GM12878 (cell line): ENCODE measurements at regions not wholly inside any gene's neighbourhood (a gene's known extent, or its start where the extent isn't known, plus 50 kb on each side); places are given as distances from the start of the nearest gene placed in this dataset.

Experiments used
- ATAC-seq: fragments of 200-7000 bp; cut with Tn5 transposase; 3 replicates; pipeline ENCODE4 v1.9.1; 2020; ENCODE audit warnings: mild to moderate bottlenecking, moderate library complexity
- BruUV-seq: library from RNA; stranded (reverse); fragments of 400-500 nt; replicated peaks from 2 replicates; lab custom pipeline; 2021; lab: Mats Ljungman, UMichigan
- CTCF ChIA-PET: fragments of 300-600 bp; sonication (Branson Sonifier 250); formaldehyde crosslinking; extraction: SDS; loops from one replicate; lab custom pipeline; 2021; ENCODE audit warnings: inconsistent platforms; lab: Yijun Ruan, JAX
- POLR2A ChIA-PET: fragments of 350-600 bp; formaldehyde crosslinking; extraction: SDS; loops from one replicate; lab custom pipeline; 2021; ENCODE audit warnings: inconsistent platforms; lab: Charles Lee
- RAD21 ChIA-PET: fragments of 300-600 bp; sonication (Branson Sonifier 250); formaldehyde crosslinking; loops from one replicate; lab custom pipeline; 2023; ENCODE audit warnings: antibody characterized with exemption; ENCODE audit not compliant: unreplicated experiment; lab: Charles Lee
- SMC1A ChIA-PET: fragments of 300-600 bp; sonication (Branson Sonifier 250); formaldehyde crosslinking; loops from one replicate; lab custom pipeline; 2023; ENCODE audit not compliant: unreplicated experiment, uncharacterized antibody; lab: Charles Lee
- DNase-seq: peaks from one replicate; pipeline ENCODE4 v3.0.0-alpha.2; 2011; ENCODE audit warnings: low read depth, low spot score
- FAIRE-seq: peaks from 3 replicates; lab custom pipeline; 2011; peaks lifted over from hg19 to GRCh38; lab: Jason Lieb, UNC
- H2AFZ ChIP-seq: 2 replicates; pipeline ENCODE4 v1.6.0; 2011; ENCODE audit warnings: low read depth, low read length, control low read depth; ENCODE audit not compliant: control insufficient read depth
- H3K27ac ChIP-seq: 2 replicates; pipeline ENCODE4 v1.5.1; 2011; ENCODE audit warnings: control low read depth; ENCODE audit not compliant: control insufficient read depth, insufficient read depth
- H3K27me3 ChIP-seq, 2 experiments: replicated peaks in 1 of 2; 2 replicates each; pipeline versions ENCODE4 v1.6.0 to v1.6.1; 2011; ENCODE audit warnings: low read length in 1 of 2; ENCODE audit not compliant: control insufficient read depth in 2 of 2, insufficient read depth in 2 of 2
- H3K36me3 ChIP-seq, 2 experiments: 2 replicates each; pipeline ENCODE4 v1.5.1; 2011; ENCODE audit warnings: low read length in 1 of 2; ENCODE audit not compliant: control insufficient read depth in 2 of 2, insufficient read depth in 2 of 2
- H3K4me1 ChIP-seq: 2 replicates; pipeline ENCODE4 v1.6.1; 2011; ENCODE audit warnings: mild to moderate bottlenecking, low read length, moderate library complexity, mixed read lengths; ENCODE audit not compliant: control insufficient read depth, insufficient read depth
- H3K4me2 ChIP-seq: 2 replicates; pipeline ENCODE4 v1.6.0; 2011; ENCODE audit warnings: control low read depth; ENCODE audit not compliant: control insufficient read depth, insufficient read depth
- H3K4me3 ChIP-seq: fragments of 200-600 bp; sonication (generic); 2 replicates; pipeline ENCODE4 v1.5.1; 2016
- H3K79me2 ChIP-seq: 2 replicates; pipeline ENCODE4 v1.6.0; 2011; ENCODE audit warnings: low read length; ENCODE audit not compliant: control insufficient read depth, insufficient read depth
- H3K9ac ChIP-seq: 2 replicates; pipeline ENCODE4 v1.8.0; 2011; ENCODE audit warnings: low read length, control low read depth, mixed read lengths; ENCODE audit not compliant: control insufficient read depth, insufficient read depth
- H3K9me3 ChIP-seq: replicated peaks from 3 replicates; pipeline ENCODE4 v1.5.1; 2011; ENCODE audit warnings: mild to moderate bottlenecking, low read length; ENCODE audit not compliant: control insufficient read depth, insufficient read depth
- H4K20me1 ChIP-seq: 2 replicates; pipeline ENCODE4 v1.6.0; 2011; ENCODE audit not compliant: control insufficient read depth, insufficient read depth
- EGR1 ChIP-seq, 2 experiments: IDR thresholded peaks; 1 replicate in 1 of 2; 2 replicates in 1 of 2; pipeline ENCODE4 v1.6.1; 2011 to 2012; ENCODE audit warnings: low read depth in 2 of 2, low read length in 2 of 2, borderline replicate concordance in 1 of 2, mild to moderate bottlenecking in 1 of 2, moderate library complexity in 1 of 2
- EZH2 ChIP-seq: IDR thresholded peaks from 2 replicates; pipeline ENCODE4 v1.6.1; 2012; ENCODE audit warnings: low read depth, mild to moderate bottlenecking, control low read depth, inconsistent platforms, low read length, borderline replicate concordance; ENCODE audit not compliant: control insufficient read depth
- RAD51 ChIP-seq: fragments of 450-650 bp; IDR thresholded peaks from 2 replicates; pipeline ENCODE4 v1.6.1; 2016; ENCODE audit warnings: moderate library complexity, mild to moderate bottlenecking, inconsistent platforms
- RELA ChIP-seq: fragments of 450-650 bp; IDR thresholded peaks from 2 replicates; pipeline ENCODE4 v1.8.0; 2014; ENCODE audit warnings: borderline replicate concordance; ENCODE audit not compliant: partially characterized antibody
- SREBF2 ChIP-seq: IDR thresholded peaks from 2 replicates; pipeline ENCODE4 v1.6.1; 2012; ENCODE audit warnings: mild to moderate bottlenecking, low read length
- STAT3 ChIP-seq: IDR thresholded peaks from 2 replicates; pipeline ENCODE4 v1.6.1; 2011; ENCODE audit warnings: low read depth, low read length, improper control_type of control experiment
- TCF12 ChIP-seq: IDR thresholded peaks from 2 replicates; pipeline ENCODE4 v1.6.1; 2011; ENCODE audit warnings: low read depth, mild to moderate bottlenecking, low read length
- ZNF207 ChIP-seq: fragments of 450-650 bp; IDR thresholded peaks from 2 replicates; pipeline ENCODE4 v1.6.1; 2014; ENCODE audit warnings: antibody characterized with exemption, mild to moderate bottlenecking, borderline replicate concordance
- ZNF24 ChIP-seq: fragments of 450-650 bp; IDR thresholded peaks from 2 replicates; pipeline ENCODE4 v1.6.1; 2017; ENCODE audit warnings: antibody characterized with exemption, mild to moderate bottlenecking
- ZNF622 ChIP-seq: fragments of 450-650 bp; IDR thresholded peaks from 2 replicates; pipeline ENCODE4 v1.6.1; 2017; ENCODE audit warnings: mild to moderate bottlenecking, inconsistent platforms
- ZZZ3 ChIP-seq: IDR thresholded peaks from 2 replicates; pipeline ENCODE4 v1.6.1; 2011; ENCODE audit warnings: low read depth; ENCODE audit not compliant: control insufficient read depth, insufficient read length
- WGBS: methylation state at CpG from one replicate; pipeline ENCODE4 v1.1.6; 2016; ENCODE audit warnings: low lambda C conversion rate; ENCODE audit not compliant: insufficient replicate concordance, insufficient coverage; ENCODE audit errors: missing lambda C conversion rate; 5-methylcytosine and 5-hydroxymethylcytosine counted together
- in situ Hi-C: fragments of 300-500 bp; cut with MboI; formaldehyde crosslinking; loops from 9 replicates; pipeline ENCODE4 v1.14.3; 2018; ENCODE audit warnings: mixed read lengths
- intact Hi-C: fragments of 100-400 bp; cut with micrococcal nuclease; formaldehyde crosslinking; loops from one replicate; pipeline ENCODE4 v1.14.2; 2022; ENCODE audit not compliant: unreplicated experiment
- TF ChIP-seq, protein P1 (sequence below): fragments of 150-350 bp; IDR thresholded peaks from 2 replicates; pipeline ENCODE4 v1.6.1; 2016; ENCODE audit warnings: low read depth, low read length
- TF ChIP-seq, protein P2 (sequence below): IDR thresholded peaks from 2 replicates; pipeline ENCODE4 v1.6.1; 2011; ENCODE audit warnings: borderline replicate concordance, low read depth, mild to moderate bottlenecking, moderate library complexity, low read length; ENCODE audit not compliant: insufficient read depth, poor library complexity, severe bottlenecking
- TF ChIP-seq, protein P3 (sequence below): IDR thresholded peaks from 2 replicates; pipeline ENCODE4 v1.6.1; 2012; ENCODE audit warnings: low read depth, low read length, improper control_type of control experiment

DNA sequence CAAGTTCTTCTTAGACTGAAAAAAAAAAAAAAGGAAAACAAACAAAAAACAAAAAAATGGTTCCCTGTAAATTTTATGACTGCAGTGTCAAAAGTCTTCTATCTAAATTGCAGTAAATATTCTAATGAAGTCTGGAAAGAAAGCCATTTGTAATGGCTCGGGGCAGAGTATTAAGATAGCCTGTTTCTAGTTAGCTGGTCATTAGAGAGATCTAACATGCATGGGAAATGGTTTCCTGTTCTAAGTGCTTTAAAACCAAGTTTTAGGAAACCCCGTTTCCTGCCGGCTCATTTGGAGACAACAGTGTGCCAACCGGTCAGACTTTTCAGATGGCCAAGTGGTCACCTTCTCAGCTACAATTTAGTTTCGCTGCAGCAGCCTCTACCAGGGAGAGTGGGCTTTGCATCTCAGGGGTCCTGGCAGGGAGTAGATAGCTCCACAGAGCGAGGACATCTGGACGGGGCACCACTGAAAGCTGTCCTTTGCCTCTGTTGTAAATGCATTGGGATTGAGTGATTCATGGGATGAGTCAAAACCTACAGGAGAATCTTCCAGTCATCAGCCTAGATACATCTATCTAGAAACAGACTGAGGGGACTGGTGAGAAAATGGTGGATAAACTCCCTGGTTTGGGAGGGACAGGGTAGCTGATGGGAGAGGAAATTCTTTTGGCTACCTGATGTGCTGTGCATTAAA is 473.2 kb upstream of the SALL1 start:
- intact Hi-C loops, result no loop called here
- no peak overlapping the region for H3K4me2 ChIP-seq

DNA sequence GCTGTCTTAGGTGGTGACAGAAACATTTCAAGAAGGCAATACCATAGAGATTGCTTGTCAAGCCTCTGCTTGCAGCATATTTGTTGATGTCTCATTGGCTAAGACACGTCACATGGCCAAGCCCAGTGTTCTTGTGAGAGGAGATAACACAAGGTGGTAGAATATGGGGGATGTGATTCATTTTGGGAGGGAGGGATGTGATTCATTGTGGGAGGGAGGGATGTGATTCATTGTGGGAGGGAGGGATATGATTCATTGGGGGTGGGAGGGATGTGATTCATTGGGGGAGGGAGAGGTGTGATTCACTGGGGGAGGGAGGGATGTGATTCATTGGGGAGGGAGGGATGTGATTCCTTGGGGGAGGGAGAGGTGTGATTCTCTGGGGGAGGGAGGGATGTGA is 470.5 kb upstream of the SALL1 start:
- TF ChIP-seq RAD51, result no peak
- TF ChIP-seq ZNF207, result no peak
- no peak for TF ChIP-seq ZNF622
- TF ChIP-seq, protein P1, sequence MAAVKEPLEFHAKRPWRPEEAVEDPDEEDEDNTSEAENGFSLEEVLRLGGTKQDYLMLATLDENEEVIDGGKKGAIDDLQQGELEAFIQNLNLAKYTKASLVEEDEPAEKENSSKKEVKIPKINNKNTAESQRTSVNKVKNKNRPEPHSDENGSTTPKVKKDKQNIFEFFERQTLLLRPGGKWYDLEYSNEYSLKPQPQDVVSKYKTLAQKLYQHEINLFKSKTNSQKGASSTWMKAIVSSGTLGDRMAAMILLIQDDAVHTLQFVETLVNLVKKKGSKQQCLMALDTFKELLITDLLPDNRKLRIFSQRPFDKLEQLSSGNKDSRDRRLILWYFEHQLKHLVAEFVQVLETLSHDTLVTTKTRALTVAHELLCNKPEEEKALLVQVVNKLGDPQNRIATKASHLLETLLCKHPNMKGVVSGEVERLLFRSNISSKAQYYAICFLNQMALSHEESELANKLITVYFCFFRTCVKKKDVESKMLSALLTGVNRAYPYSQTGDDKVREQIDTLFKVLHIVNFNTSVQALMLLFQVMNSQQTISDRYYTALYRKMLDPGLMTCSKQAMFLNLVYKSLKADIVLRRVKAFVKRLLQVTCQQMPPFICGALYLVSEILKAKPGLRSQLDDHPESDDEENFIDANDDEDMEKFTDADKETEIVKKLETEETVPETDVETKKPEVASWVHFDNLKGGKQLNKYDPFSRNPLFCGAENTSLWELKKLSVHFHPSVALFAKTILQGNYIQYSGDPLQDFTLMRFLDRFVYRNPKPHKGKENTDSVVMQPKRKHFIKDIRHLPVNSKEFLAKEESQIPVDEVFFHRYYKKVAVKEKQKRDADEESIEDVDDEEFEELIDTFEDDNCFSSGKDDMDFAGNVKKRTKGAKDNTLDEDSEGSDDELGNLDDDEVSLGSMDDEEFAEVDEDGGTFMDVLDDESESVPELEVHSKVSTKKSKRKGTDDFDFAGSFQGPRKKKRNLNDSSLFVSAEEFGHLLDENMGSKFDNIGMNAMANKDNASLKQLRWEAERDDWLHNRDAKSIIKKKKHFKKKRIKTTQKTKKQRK, result no peak
- TF ChIP-seq, protein P2, sequence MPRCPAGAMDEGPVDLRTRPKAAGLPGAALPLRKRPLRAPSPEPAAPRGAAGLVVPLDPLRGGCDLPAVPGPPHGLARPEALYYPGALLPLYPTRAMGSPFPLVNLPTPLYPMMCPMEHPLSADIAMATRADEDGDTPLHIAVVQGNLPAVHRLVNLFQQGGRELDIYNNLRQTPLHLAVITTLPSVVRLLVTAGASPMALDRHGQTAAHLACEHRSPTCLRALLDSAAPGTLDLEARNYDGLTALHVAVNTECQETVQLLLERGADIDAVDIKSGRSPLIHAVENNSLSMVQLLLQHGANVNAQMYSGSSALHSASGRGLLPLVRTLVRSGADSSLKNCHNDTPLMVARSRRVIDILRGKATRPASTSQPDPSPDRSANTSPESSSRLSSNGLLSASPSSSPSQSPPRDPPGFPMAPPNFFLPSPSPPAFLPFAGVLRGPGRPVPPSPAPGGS, result no peak
- TF ChIP-seq, protein P3, sequence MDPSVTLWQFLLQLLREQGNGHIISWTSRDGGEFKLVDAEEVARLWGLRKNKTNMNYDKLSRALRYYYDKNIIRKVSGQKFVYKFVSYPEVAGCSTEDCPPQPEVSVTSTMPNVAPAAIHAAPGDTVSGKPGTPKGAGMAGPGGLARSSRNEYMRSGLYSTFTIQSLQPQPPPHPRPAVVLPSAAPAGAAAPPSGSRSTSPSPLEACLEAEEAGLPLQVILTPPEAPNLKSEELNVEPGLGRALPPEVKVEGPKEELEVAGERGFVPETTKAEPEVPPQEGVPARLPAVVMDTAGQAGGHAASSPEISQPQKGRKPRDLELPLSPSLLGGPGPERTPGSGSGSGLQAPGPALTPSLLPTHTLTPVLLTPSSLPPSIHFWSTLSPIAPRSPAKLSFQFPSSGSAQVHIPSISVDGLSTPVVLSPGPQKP, result no peak
- TF ChIP-seq STAT3, result no peak
- H3K27ac ChIP-seq, result no peak overlapping the region
- no peaks in the 10 kb centered on the region for H3K36me3 ChIP-seq
- ATAC-seq (no peak), DNase-seq (no peak), FAIRE-seq (no peak)
- BruUV-seq, result no TSS peak
- no peaks in the 10 kb centered on the region for H4K20me1 ChIP-seq
- ChIA-PET SMC1A (no interaction called here), POLR2A (no interaction called here), RAD21 (no interaction called here), CTCF (interaction anchor here (0.8 kb wide), 1 partner anchor 582 kb away, joined by 3 read pairs; no protein-coding TSS in a partner anchor)
- H3K79me2 ChIP-seq, result no peaks in the 10 kb centered on the region
- no peak overlapping the region for H3K4me3 ChIP-seq
- H3K9me3 ChIP-seq, result no peaks in the 10 kb centered on the region
- no peak overlapping the region for H3K9ac ChIP-seq
- H3K4me1 ChIP-seq, result no peaks in the 10 kb centered on the region
- no peak overlapping the region for H3K4me2 ChIP-seq
- in situ Hi-C loops (no loop called here), intact Hi-C loops (no loop called here)
- H3K27me3 ChIP-seq, result no peaks in the 10 kb centered on the region
- no peak overlapping the region for H2AFZ ChIP-seq
- WGBS, result 0% methylated on average over 1 of the region's 1 CpG

More for the DNA sequence above, 473.2 kb upstream of the SALL1 start:
- H3K27ac ChIP-seq, result no peak overlapping the region
- no peak overlapping the region for H3K4me3 ChIP-seq
- SMC1A ChIA-PET, result no interaction called here
- no peaks in the 10 kb centered on the region for H3K4me1 ChIP-seq
- no peak overlapping the region for H2AFZ ChIP-seq
- ATAC-seq, result no peak
- H3K79me2 ChIP-seq, result no peaks in the 10 kb centered on the region
- no TSS peak for BruUV-seq
- in situ Hi-C loops, result no loop called here
- no peak for TF ChIP-seq EZH2
- no peak for TF ChIP-seq RELA
- no peak for TF ChIP-seq TCF12
- TF ChIP-seq ZZZ3, result no peak
- no peak for TF ChIP-seq ZNF24
- TF ChIP-seq SREBF2, result no peak
- TF ChIP-seq EGR1 (IDR thresholded peaks at IDR 0.05; ENCODE audit: borderline replicate concordance in 1 of 2, low read depth in 2 of 2, low read length in 2 of 2), result no peak
- RAD21 ChIA-PET, result no interaction called here
- FAIRE-seq, result no peak
- H3K27me3 ChIP-seq, result no peaks in the 10 kb centered on the region
- H3K36me3 ChIP-seq, result no peaks in the 10 kb centered on the region
- 18% methylated on average over 7 of the region's 7 CpGs for WGBS
- CTCF ChIA-PET, result interaction anchor here (0.7 to 1.0 kb wide), 2 partner anchors 8 to 11 kb away, joined by 3 read pairs; no protein-coding TSS in a partner anchor
- H3K9ac ChIP-seq, result no peak overlapping the region
- no peak for DNase-seq
- H4K20me1 ChIP-seq, result no peaks in the 10 kb centered on the region
- POLR2A ChIA-PET, result interaction anchor here (0.7 kb wide), 1 partner anchor 942 kb away, joined by 3 read pairs; no protein-coding TSS in a partner anchor
- H3K9me3 ChIP-seq, result no peaks in the 10 kb centered on the region
